ENCODE measurements at regions not wholly inside any gene's neighbourhood (a gene's known extent, or its start where the extent isn't known, plus 50 kb on each side); places are given as distances from the start of the nearest gene placed in this dataset.

DNA sequence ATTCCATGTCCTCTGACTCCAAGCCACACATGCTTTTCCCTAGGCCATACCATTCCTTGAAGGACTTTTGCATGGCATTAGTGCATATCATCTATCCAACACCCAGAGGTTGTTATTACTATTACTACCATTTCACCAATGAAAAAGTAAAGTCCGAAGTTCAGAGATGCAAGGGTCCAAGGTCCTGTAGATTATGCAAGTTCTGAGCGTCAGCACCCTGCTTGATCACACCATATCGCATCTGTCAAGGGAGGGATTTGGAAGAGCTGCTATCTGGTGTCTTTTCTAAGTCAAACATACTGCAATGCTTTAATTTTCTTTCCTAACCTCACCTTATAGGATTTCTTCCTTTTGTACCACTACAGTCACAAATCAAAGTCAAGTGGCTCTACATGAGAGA is 214.7 kb upstream of the CADM1 start:
- no peaks in the 10 kb centered on the region for H3K9me3 ChIP-seq (ENCODE audit: control insufficient read depth in 2 of 2, insufficient read depth in 1 of 2, low read length in 1 of 2)
- no peak overlapping the region for H3K4me3 ChIP-seq (ENCODE audit: low read length in 2 of 2)
- 94% methylated on average over 3 of the region's 3 CpGs for WGBS
- no peaks in the 10 kb centered on the region for H3K36me3 ChIP-seq (ENCODE audit: control insufficient read depth in 2 of 2, insufficient read depth in 2 of 2, low read length in 1 of 2)
- no peaks in the 10 kb centered on the region for H3K27me3 ChIP-seq (ENCODE audit: control insufficient read depth in 2 of 2, insufficient read depth in 1 of 2, low read length in 1 of 2)
- H3K4me1 ChIP-seq (ENCODE audit: control insufficient read depth in 2 of 2, insufficient read depth in 2 of 2, low read length in 2 of 2), result peaks cover 0 to 2% of the 10 kb centered on the region in 2 donors
- no peak for DNase-seq (ENCODE audit: low read depth in 6 of 9, low spot score in 9 of 9)
- H3K27ac ChIP-seq (ENCODE audit: low read depth in 1 of 2, low read length in 1 of 2), result no peak overlapping the region

DNA sequence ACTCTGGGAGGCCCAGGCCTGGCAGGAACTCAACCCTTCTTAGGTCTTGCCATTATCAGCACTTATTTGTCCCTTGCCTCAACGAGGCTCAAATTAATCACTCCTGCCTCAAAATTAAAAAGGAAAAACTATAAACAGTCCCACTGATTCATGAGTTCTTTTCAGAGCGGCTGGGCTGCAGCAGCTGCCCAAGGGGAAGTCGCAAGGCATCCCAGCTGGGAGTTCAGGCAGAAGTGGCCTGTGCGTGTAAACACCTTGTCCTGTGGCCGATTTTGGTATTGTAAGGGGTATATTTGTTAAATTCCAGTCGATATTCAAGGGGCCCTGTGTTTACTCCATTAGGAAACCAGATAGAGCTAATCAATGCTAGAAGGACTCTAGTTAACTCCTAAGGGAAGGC is 213.9 kb upstream of the CADM1 start:
- Histone ChIP-seq H3K27me3 (ENCODE audit: control insufficient read depth in 2 of 2, insufficient read depth in 1 of 2, low read length in 1 of 2) (no peaks in the 10 kb centered on the region), H3K4me1 (ENCODE audit: control insufficient read depth in 2 of 2, insufficient read depth in 2 of 2, low read length in 2 of 2) (peaks cover 0 to 2% of the 10 kb centered on the region in 2 donors), H3K27ac (ENCODE audit: low read depth in 1 of 2, low read length in 1 of 2) (no peak overlapping the region), H3K9me3 (ENCODE audit: control insufficient read depth in 2 of 2, insufficient read depth in 1 of 2, low read length in 1 of 2) (no peaks in the 10 kb centered on the region), H3K36me3 (ENCODE audit: control insufficient read depth in 2 of 2, insufficient read depth in 2 of 2, low read length in 1 of 2) (no peaks in the 10 kb centered on the region), H3K4me3 (ENCODE audit: low read length in 2 of 2) (no peak overlapping the region)
- DNase-seq (ENCODE audit: low read depth in 6 of 9, low spot score in 9 of 9), result no peak
- 79% methylated on average over 6 of the region's 6 CpGs for WGBS

DNA sequence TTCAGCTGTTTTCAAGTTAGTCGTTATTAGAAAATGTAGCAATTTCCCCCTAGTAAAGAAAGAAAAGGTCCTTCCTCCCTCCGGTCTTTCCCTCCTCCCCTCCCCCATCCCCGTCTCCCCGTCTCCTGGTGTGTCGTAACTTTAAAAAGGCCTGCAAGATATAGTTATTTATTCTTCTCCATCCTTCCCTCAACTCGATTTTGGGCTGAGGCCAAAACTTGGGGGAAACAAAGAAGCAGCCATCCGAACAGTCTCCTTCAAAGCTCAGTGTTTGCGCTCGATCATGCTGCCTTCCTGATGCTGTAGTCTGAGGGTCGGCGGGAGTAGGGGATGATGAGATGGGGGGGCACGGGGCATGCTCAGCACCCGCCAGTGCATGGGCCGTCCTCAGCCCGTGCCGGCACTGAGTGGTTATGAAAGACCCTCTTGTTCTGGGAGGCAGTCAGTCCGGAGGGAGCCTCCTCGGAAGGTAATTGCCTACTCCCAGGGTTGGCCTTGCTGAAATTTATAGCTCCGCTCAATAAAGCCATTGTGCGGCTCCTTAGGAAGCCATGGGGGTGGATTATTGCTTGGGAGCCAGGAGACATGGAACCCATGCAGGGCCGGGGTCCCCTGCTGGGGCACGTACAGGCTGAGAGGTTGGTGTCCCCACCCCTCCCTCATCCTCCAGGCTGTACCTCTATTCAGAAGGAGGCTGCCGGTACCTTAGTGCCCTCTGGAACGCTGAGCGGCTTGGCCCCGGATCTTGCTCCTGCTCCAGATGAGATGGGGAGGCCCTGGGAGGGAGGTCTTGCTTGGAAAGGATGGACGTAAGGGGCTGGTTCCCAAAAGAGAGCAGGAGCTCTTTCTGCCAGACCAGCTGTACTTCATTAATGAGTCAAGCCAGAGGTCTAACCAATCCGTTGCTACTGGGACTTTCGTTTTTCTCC is 212.7 kb upstream of the CADM1 start:
- H3K36me3 ChIP-seq (ENCODE audit: control insufficient read depth in 2 of 2, insufficient read depth in 2 of 2, low read length in 1 of 2), result no peaks in the 10 kb centered on the region
- WGBS, result 74% methylated on average over 29 of the region's 29 CpGs
- no peaks in the 10 kb centered on the region for H3K27me3 ChIP-seq (ENCODE audit: control insufficient read depth in 2 of 2, insufficient read depth in 1 of 2, low read length in 1 of 2)
- no peak for DNase-seq (ENCODE audit: low read depth in 6 of 9, low spot score in 9 of 9)
- peaks cover 0 to 2% of the 10 kb centered on the region in 2 donors for H3K4me1 ChIP-seq (ENCODE audit: control insufficient read depth in 2 of 2, insufficient read depth in 2 of 2, low read length in 2 of 2)
- no peak overlapping the region for H3K27ac ChIP-seq (ENCODE audit: low read depth in 1 of 2, low read length in 1 of 2)
- no peaks in the 10 kb centered on the region for H3K9me3 ChIP-seq (ENCODE audit: control insufficient read depth in 2 of 2, insufficient read depth in 1 of 2, low read length in 1 of 2)
- no peak overlapping the region for H3K4me3 ChIP-seq (ENCODE audit: low read length in 2 of 2)

DNA sequence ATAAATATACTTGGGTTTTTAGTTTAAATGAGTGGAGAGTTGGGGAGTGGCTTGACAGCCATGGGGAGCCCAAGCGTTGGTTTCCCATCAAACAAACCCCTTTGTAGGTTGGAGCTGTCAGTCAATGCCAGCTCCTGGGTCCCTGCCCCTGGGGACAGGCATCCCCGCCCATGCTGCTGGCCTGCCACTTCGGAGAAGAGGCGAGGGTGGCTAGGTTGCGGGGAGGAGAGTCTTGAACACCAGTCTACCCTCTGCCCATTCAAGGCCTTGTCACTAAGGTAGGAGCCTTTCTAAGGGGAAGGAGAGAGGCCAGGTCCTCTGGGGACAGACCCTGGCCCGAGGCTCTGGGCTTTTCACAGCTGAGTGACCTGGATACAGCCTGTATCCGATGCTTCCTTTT is 211.9 kb upstream of the CADM1 start:
- Histone ChIP-seq H3K4me3 (ENCODE audit: low read length in 2 of 2) (no peak overlapping the region), H3K27ac (ENCODE audit: low read depth in 1 of 2, low read length in 1 of 2) (no peak overlapping the region), H3K36me3 (ENCODE audit: control insufficient read depth in 2 of 2, insufficient read depth in 2 of 2, low read length in 1 of 2) (no peaks in the 10 kb centered on the region), H3K9me3 (ENCODE audit: control insufficient read depth in 2 of 2, insufficient read depth in 1 of 2, low read length in 1 of 2) (no peaks in the 10 kb centered on the region), H3K4me1 (ENCODE audit: control insufficient read depth in 2 of 2, insufficient read depth in 2 of 2, low read length in 2 of 2) (peaks cover 0 to 2% of the 10 kb centered on the region in 2 donors), H3K27me3 (ENCODE audit: control insufficient read depth in 2 of 2, insufficient read depth in 1 of 2, low read length in 1 of 2) (no peaks in the 10 kb centered on the region)
- no peak for DNase-seq (ENCODE audit: low read depth in 6 of 9, low spot score in 9 of 9)
- 89% methylated on average over 7 of the region's 7 CpGs for WGBS

DNA sequence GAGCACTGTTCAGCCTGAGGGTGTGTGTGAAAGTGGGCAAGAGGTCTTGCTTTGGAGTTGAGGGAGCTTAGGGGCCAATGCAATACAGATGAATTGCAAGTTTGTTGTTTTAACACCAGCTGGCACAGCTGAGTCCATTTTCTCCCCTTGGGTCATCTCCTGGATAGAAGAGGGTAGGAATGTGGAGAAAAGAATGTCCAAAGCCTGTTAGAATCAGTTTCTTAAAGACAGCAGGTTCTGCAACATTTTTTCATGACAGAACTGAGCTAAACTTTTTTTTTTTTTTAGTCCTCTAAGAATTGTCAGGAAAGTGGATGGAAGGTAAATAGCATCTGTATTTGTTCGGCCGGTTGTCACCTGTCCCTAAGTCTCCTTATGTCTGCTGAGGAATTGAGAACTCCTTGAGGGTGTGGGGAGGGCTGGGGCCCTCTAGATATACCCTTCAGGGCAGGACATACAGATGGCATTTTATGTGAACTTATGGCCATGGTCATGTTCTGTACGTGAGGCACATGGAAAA is 211.1 kb upstream of the CADM1 start:
- Histone ChIP-seq H3K9me3 (ENCODE audit: control insufficient read depth in 2 of 2, insufficient read depth in 1 of 2, low read length in 1 of 2) (no peaks in the 10 kb centered on the region), H3K36me3 (ENCODE audit: control insufficient read depth in 2 of 2, insufficient read depth in 2 of 2, low read length in 1 of 2) (no peaks in the 10 kb centered on the region), H3K27me3 (ENCODE audit: control insufficient read depth in 2 of 2, insufficient read depth in 1 of 2, low read length in 1 of 2) (no peaks in the 10 kb centered on the region), H3K4me1 (ENCODE audit: control insufficient read depth in 2 of 2, insufficient read depth in 2 of 2, low read length in 2 of 2) (peaks cover 0 to 2% of the 10 kb centered on the region in 2 donors), H3K27ac (ENCODE audit: low read depth in 1 of 2, low read length in 1 of 2) (no peak overlapping the region), H3K4me3 (ENCODE audit: low read length in 2 of 2) (no peak overlapping the region)
- 92% methylated on average over 3 of the region's 3 CpGs for WGBS
- no peak for DNase-seq (ENCODE audit: low read depth in 6 of 9, low spot score in 9 of 9)

DNA sequence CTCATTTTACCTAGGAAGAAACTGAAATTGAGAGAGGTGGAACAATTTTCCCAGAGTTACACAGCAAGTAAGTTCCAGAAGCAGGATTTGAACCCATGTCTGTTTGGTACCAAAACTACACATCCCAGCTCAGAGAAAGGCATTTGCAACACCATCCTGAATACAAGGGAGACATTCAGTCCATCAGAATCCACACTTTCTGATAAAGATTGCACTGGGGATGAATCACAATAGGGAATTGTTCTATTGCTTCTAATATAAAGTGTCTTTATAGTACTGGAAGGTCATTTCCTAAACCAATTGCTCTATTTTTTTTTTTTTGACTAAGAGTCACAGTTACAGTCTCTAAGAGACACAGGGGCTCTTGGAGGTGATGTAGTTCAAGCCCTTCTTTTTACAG is 208.1 kb upstream of the CADM1 start:
- Histone ChIP-seq H3K4me1 (ENCODE audit: control insufficient read depth in 2 of 2, insufficient read depth in 2 of 2, low read length in 2 of 2) (peaks cover 0 to 2% of the 10 kb centered on the region in 2 donors), H3K9me3 (ENCODE audit: control insufficient read depth in 2 of 2, insufficient read depth in 1 of 2, low read length in 1 of 2) (no peaks in the 10 kb centered on the region), H3K4me3 (ENCODE audit: low read length in 2 of 2) (no peak overlapping the region), H3K27me3 (ENCODE audit: control insufficient read depth in 2 of 2, insufficient read depth in 1 of 2, low read length in 1 of 2) (no peaks in the 10 kb centered on the region), H3K36me3 (ENCODE audit: control insufficient read depth in 2 of 2, insufficient read depth in 2 of 2, low read length in 1 of 2) (no peaks in the 10 kb centered on the region), H3K27ac (ENCODE audit: low read depth in 1 of 2, low read length in 1 of 2) (no peak overlapping the region)
- DNase-seq (ENCODE audit: low read depth in 6 of 9, low spot score in 9 of 9), result no peak

DNA sequence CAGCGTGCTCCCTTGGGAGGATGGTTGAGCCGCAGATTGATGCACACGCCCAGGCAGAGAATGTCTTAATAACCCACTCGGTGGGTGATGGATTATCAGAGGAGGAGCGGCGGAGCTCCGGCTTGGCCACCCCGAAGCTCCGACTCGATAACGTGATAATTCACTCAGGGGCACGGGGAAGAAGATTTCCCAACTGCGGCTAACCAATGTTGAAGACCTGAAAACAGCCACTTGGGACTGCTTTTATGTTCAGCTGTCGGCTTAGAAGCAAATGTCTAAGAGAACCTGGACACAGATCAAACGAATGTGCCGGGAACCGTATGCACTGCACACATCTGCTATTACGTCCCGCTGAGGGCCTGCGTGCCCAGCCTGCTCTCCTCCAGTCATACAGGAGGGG is 206.8 kb upstream of the CADM1 start:
- Histone ChIP-seq H3K36me3 (ENCODE audit: control insufficient read depth in 2 of 2, insufficient read depth in 2 of 2, low read length in 1 of 2) (no peaks in the 10 kb centered on the region), H3K9me3 (ENCODE audit: control insufficient read depth in 2 of 2, insufficient read depth in 1 of 2, low read length in 1 of 2) (no peaks in the 10 kb centered on the region), H3K4me1 (ENCODE audit: control insufficient read depth in 2 of 2, insufficient read depth in 2 of 2, low read length in 2 of 2) (peaks cover 0 to under 1% of the 10 kb centered on the region in 2 donors), H3K27me3 (ENCODE audit: control insufficient read depth in 2 of 2, insufficient read depth in 1 of 2, low read length in 1 of 2) (no peaks in the 10 kb centered on the region), H3K4me3 (ENCODE audit: low read length in 2 of 2) (no peak overlapping the region), H3K27ac (ENCODE audit: low read depth in 1 of 2, low read length in 1 of 2) (no peak overlapping the region)
- DNase-seq (ENCODE audit: low read depth in 6 of 9, low spot score in 9 of 9), result peak in 1 of 9 donors; percentile 9
- 95% methylated on average over 20 of the region's 20 CpGs for WGBS

DNA sequence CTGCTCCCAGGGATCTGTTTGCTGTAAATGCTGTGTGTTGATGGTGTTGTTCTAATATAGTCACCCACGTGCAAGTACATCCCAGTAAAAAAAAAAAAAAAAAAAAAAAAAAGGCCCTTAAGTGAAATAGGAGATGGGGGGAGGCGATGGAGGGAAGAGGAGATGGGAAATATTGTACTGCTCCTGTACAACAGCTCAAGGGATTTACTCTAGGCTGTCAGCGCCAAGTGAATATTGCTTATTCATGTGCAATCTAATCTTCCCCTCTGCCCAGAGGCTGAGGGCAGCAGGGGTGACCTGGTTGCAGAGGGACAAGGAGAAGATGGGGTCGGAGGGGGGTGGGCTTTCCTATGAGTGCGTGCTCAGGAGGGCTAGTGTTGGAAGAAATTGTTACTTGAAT is 206.2 kb upstream of the CADM1 start:
- no peak overlapping the region for H3K4me3 ChIP-seq (ENCODE audit: low read length in 2 of 2)
- no peaks in the 10 kb centered on the region for H3K36me3 ChIP-seq (ENCODE audit: control insufficient read depth in 2 of 2, insufficient read depth in 2 of 2, low read length in 1 of 2)
- no peaks in the 10 kb centered on the region for H3K27me3 ChIP-seq (ENCODE audit: control insufficient read depth in 2 of 2, insufficient read depth in 1 of 2, low read length in 1 of 2)
- DNase-seq (ENCODE audit: low read depth in 6 of 9, low spot score in 9 of 9), result no peak
- no peaks in the 10 kb centered on the region for H3K4me1 ChIP-seq (ENCODE audit: control insufficient read depth in 2 of 2, insufficient read depth in 2 of 2, low read length in 2 of 2)
- WGBS, result 85% methylated on average over 5 of the region's 5 CpGs
- H3K27ac ChIP-seq (ENCODE audit: low read depth in 1 of 2, low read length in 1 of 2), result no peak overlapping the region
- no peaks in the 10 kb centered on the region for H3K9me3 ChIP-seq (ENCODE audit: control insufficient read depth in 2 of 2, insufficient read depth in 1 of 2, low read length in 1 of 2)

DNA sequence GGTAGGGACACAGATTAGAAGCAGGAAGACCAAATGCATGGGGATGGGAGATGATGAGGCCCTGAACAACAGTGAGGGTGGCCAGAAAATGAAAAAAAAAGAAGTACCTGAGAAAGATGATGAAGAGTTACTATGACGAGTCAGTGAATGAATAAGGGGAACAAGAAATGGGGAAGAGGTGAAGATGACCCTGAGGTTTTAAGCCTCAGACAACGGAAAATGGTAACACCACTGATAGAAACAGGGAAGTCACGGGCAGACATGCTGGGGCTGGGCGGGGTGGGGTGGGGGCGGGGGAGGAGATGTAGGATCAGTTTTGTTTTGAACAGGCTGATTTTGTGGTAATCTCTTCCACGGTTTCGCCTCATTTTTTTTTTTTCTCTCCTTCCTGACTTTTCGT is 205.1 kb upstream of the CADM1 start:
- WGBS, result 12% methylated on average over 8 of the region's 8 CpGs
- Histone ChIP-seq H3K4me3 (ENCODE audit: low read length in 2 of 2) (no peak overlapping the region), H3K36me3 (ENCODE audit: control insufficient read depth in 2 of 2, insufficient read depth in 2 of 2, low read length in 1 of 2) (no peaks in the 10 kb centered on the region), H3K9me3 (ENCODE audit: control insufficient read depth in 2 of 2, insufficient read depth in 1 of 2, low read length in 1 of 2) (no peaks in the 10 kb centered on the region), H3K27me3 (ENCODE audit: control insufficient read depth in 2 of 2, insufficient read depth in 1 of 2, low read length in 1 of 2) (no peaks in the 10 kb centered on the region), H3K4me1 (ENCODE audit: control insufficient read depth in 2 of 2, insufficient read depth in 2 of 2, low read length in 2 of 2) (no peaks in the 10 kb centered on the region), H3K27ac (ENCODE audit: low read depth in 1 of 2, low read length in 1 of 2) (no peak overlapping the region)
- DNase-seq (ENCODE audit: low read depth in 6 of 9, low spot score in 9 of 9), result no peak

Data from thymus (tissue), 11 donors.